HG03558 (cell line): ENCODE measurements at regions not wholly inside any gene's neighbourhood (a gene's known extent, or its start where the extent isn't known, plus 50 kb on each side); places are given as distances from the start of the nearest gene placed in this dataset.
"Not testable (repeated sequence)": the region's sequence is repeated elsewhere in the genome, so short reads cannot be mapped to it uniquely, and the experiment has no call there.

Experiments
- ATAC-seq: cut with Tn5 transposase; IDR thresholded peaks from one replicate; pipeline ENCODE4 v1.9.1; 2021; ENCODE audit warnings: moderate number of reproducible peaks; ENCODE audit not compliant: unreplicated experiment; ENCODE audit errors: extremely low read depth

DNA sequence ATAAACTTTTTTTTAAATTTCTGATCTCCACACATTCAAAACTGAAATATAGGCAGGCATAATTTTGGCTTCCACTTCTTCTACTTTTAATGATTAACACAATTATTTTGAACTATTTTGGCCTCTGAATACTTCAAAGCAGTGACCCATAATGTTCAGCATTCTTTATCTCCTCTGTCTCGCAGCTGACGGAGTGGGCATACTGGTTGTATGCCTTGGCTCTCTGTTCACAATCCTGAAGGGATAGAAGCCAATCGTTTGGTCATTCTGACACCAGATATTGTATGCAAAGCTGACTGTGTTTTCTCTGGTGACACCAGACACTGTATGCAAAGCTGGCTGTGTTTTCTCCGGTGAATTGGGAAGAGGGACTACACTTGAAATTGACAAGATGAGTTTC, 833.0 kb downstream of the EFNB2 start:
- no peak for ATAC-seq

DNA sequence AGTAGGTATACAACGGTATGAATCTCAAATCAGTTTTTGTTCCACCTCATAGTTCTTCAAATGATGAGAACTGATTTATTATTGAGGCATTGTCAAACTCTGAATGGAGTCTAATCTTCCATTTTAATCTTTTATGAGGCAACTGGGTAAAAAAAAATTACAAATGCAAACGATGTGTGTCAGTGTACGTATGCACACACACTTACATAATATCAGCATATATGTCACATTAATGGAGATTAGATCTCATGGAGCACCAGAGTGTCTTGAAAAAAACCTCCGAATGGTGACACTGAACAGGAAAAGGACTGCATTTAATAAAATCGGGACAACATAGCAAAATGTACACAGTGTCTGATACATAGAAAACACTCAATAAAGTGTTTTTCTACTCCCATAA, 842.7 kb downstream of the EFNB2 start:
- ATAC-seq, result no peak

DNA sequence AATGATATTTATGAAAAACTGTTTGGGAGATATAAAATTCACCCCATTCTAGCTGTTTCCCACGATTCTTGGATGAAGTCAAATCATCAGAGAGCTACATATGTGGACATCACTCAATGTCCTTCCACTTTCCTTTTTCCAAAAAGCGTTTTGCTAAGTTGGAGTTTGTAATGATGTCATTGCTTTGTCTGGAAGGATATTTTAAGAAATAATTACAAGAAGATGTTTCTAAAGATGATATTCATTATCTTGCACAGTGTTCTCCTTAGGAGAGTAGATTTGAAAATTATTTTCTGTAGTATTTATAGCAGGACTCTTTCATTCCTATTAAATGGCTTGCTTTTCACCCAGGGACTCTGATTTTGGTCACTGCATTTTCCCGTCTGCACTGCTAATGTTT, 851.2 kb downstream of the EFNB2 start:
- ATAC-seq, result no peak

DNA sequence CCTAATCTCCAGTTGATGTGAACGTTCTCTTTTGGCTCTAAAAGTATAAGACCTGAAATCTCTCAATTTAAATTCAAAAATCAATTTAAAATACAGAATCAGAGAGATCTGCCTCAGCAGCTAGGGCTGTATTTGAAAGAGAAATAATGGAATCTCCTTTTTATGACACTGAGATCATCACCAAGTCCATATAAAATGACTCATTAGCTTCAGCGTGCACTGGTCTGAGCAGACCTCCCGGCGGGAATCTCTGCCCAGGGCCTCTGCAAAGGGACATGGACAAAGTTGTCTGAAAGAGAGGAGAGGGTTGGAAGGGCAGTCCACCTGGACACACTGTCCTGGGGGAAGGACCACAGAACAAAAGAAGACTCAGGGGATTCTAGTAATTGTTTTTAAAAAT, 855.6 kb downstream of the EFNB2 start:
- no peak for ATAC-seq

DNA sequence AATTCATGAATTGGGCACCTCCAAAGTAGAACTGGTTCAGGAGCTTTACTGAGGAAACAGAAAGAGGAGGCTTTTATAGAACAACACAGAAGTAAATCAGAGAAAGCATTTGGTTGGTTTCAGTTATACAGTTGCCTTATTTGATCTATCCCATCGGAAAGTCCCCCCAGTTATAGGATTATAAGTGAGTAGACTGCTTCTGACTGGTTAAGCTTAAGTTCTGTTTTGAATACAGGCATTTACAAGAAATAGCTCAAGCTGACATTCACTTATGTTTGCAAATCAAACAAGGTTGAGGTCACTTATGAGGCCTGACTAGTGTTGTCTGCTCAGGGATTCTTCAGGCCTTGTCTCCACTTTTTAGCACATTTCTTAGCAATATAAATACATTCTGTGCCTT, 857.4 kb downstream of the EFNB2 start:
- ATAC-seq, result no peak

DNA sequence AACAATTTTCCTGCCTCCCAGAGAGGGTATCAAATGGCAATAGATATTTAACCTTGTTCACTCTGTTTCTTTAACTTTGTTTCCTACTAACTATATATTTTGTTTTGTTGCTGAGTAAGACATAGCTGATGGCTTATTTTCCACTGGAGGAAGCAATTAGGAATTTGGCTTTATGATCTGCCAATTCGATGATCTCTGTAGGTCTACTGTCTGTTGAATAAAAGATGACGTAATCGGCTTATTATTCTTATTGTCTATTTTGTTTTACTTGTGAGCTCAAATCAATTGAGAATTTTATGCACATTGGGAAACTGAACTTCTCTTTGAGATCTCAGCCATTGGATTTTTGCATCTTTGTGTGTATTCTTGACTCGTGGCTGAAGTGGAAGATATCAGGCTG, 862.6 kb downstream of the EFNB2 start:
- no peak for ATAC-seq

DNA sequence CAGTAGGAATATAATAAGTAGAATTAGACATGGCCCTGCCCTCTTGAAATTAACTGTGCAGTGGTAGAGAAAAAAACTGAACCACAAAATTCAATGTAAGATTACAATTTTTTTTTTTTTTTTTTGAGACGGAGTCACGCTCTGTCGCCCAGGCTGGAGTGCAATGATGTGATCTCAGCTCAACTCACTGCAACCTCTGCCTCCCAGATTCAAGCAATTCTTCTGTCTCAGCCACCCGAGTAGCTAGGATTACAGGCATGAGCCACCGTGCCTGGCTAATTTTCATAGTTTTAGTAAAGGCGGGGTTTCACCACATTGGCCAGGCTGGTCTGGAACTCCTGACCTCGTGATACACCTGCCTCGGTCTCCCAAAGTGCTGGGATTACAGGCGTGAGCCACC, 864.3 kb downstream of the EFNB2 start:
- not testable (repeated sequence) for ATAC-seq

DNA sequence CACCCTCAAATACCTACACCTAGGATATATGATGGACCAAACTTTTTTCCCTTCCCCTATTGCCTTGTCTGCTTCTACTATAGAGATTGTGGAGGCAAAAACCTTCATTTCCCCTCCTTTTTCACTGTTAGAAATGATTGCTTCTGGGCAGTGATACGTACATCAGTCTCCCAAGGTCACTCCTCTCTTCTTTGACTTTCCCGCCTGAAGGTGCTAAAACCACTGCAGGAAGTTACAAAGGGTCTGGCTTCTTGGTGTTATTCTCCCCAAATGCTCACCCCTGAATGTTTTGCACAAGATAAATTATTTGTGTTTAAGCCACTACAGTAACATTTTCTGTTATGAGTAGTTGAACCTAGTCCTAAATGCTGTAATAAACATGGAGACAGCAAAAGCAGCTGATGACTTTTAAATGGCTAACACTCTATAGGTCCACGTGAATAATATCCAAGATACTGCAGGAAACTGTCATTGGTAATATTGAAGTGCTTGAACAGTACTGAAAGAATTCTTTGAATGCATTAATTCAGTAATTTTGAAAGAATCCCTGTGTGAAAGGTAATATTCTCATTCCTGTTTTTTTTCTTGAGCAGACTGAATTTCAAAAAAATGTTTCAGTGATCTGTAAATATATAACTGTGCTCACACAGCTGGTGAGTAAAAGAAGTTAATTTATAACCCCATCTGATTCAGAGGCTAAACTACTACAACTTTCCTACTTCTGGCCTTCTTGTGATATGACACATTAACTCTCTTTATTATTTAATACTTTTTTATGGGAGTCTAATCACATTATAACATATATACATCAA, 865.1 kb downstream of the EFNB2 start:
- ATAC-seq, result no peak

DNA sequence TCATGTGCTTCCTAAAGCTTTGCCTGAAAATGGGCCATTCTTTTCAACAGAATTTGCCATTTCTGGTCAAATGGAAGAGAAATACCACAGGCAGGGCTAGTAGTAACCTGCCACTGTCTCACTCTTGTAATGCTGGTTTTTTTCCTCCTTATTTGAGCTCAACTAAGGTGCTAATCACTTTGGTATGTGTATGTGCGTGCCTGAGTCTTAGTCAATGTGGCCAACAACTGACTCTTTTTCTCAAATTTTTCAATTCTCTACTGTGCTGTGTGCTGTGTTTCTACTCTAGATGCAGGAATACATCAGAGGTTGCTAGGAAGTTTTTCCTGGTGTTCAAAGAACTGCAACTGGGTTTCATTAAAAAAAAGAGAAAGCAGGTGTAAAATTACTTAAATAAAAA, 870.2 kb downstream of the EFNB2 start:
- ATAC-seq, result no peak

DNA sequence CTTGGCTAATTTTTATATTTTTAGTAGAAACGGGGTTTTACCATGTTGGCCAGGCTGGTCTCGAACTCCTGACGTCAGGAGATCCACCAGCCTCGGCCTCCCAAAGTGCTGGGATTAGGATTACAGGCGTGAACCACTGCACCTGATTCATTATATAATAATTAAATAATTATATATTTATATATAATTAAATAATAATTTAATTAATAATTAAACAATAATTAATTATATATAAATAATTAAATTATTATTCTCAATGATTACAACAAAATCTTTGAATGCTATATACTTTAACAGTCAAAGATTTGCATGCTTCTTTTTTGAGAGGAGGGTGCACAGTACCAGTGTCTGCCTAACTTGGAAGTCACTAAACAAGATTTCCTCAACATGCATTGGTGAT, 872.3 kb downstream of the EFNB2 start:
- no peak for ATAC-seq

DNA sequence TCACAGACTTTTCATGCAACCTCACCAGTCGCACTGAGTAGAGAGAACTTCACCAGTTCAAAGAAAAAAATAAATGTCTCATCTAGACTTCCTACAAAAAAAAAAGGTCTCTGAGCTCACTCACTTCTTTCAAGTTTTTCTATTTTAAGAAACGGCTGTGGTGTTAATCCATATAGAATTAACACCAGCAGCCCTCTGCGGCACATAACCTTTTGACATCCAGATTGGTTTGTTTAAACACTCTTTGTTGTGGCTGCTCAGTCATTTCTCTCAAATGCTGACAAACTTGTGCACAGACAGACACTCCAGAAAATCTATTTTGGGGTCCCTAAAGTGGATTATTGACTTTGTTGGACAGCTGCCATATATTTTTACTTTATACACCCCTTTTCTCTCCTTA, 874.9 kb downstream of the EFNB2 start:
- no peak for ATAC-seq

DNA sequence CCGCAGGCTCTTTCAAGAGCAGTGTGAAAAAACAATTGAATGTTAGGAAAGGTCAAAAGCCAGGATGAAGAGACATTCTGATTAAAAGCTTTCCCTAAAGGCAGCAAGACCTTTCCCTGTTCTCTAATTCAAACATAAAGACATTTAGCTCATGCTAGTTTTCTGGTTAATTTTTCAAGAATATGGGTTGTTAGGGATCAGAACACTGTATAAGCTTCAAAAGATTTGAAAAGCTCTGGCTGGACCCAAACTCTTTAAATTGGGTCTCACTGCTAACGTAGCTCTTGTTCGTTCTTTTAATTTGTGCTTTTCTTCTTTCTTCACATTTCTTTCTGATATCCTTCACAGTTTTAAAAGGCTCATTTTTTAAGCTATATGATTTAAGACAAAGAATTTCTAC, 877.0 kb downstream of the EFNB2 start:
- ATAC-seq, result no peak

DNA sequence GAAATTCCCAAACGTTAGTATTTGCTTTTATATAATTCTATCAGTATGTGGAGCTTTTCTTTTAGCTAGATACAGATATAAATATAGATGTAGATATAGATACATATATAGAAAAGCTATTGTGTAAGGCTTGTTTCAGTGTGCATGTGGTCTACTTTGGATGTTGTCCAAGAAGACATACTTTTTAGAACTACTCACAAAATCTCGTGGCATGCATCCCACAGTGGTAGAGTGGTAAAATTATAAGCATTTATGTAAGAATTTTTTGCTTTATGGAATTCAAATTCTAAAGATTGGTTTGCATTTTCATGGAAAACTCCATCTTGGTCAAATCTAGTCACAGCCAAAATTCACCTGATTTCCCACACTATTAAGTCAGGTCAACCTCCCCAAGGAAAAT, 880.4 kb downstream of the EFNB2 start:
- ATAC-seq, result no peak

DNA sequence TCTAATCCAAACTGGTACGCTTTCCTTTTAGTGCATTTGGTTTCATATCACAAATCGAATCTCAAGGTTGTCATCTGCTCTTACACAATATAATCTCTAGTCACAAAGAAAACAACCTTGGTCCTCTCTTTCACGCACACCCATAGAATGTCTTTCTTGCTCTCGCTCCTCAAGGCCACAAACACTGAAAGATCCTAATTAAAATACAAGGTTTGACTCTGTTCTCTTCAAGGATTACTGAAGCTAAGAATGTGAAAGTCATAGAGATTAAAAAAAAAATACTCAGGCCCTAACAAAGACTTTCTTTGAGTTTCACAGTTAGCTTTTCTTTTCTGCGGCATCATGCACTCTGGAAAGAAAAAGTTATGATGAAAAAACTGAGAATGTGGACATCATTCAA, 891.5 kb downstream of the EFNB2 start:
- ATAC-seq, result no peak

DNA sequence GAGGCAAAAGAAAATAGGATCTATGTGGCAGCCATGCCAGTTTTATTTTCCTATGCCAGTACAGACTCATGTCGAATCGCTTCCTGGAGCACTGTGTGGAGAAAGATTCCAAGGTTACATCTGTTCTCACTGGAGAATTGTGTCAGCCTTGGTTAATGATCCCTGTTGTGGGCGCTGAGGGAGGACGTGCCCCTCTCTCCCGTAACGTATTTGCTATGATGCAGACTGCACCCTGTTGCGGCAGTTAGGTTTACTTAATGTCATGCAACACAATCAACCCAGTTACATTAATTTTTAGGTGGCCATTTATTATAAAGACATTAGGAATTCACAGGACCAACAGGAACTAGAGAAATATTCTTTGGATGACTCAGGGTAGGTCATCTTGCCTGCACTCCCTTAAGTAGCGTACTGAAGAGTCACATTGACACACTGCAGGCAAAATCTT, 892.9 kb downstream of the EFNB2 start:
- ATAC-seq, result no peak

DNA sequence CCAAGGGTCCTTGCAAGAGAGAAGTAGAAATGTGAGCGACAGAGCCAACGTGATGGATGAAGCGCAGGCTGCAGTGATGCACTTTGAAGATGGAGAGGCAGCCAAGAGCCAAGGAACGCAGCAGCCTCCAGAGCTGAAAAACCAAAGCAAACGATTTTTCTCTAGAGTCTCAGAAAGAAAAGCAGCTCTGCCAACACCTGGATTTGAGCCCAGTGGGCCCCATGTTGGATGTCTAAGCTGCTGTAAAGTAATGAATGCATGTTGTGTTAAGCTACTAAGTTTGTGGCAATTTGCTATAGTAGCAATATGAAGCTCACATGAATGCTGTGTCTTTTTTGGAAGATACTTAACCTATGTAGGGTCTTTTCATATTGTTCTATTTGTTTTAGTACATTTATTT, 894.3 kb downstream of the EFNB2 start:
- no peak for ATAC-seq

DNA sequence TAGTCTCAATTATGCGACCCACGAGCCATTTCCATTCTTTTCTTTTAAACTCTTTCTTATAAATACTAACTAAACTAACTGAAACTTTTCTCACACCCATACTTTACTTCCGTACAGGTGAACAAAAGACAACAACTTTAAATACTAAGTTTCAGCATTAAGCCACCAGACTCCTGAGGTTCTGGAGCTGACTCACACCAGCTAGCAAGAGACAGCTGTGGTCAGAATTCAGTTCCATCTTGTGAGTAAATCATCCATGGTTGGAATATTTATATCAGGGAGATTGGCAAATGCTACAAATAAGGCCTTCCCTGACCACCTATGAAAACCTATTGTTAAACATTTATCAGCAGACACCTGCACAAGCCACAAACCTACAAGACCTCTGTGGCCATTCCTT, 897.0 kb downstream of the EFNB2 start:
- ATAC-seq, result no peak

DNA sequence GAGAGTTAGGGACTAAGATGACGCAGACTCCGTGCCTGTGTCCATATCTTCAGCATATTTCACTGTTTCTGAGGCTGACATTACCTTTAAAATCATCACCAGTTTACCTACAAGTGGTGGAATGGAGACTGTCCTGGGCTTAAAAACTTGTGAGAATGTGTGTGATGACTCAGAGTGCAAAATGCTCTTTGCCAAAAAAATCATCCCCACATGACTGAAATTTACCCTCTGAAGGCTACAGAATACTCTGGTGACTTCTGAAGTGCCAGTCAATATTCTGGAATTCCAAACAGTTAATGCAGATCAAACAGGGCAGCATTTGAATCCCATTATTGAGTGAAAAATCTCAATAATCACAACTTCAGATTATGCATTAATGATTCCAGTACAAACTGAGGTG, 901.4 kb downstream of the EFNB2 start:
- no peak for ATAC-seq

DNA sequence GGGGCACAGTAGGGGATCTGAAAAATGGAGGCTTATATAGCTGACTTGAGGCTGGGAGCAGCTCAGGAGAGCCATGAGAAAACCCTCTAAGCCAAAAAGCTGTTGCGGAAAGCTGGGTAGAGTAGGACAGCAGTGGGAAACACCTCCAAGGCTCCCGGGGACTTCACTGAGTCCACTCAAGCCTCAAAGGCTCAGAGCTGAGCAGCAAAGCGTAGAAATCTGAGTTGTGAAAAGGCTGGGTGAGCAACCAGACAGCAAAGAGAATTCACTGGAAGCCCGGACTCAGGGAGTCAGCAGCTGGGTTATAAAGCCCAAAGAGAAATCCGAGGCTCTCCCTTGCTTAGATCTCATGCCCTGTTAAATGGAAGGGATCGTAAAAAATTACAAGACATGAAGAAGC, 905.0 kb downstream of the EFNB2 start:
- ATAC-seq, result no peak

DNA sequence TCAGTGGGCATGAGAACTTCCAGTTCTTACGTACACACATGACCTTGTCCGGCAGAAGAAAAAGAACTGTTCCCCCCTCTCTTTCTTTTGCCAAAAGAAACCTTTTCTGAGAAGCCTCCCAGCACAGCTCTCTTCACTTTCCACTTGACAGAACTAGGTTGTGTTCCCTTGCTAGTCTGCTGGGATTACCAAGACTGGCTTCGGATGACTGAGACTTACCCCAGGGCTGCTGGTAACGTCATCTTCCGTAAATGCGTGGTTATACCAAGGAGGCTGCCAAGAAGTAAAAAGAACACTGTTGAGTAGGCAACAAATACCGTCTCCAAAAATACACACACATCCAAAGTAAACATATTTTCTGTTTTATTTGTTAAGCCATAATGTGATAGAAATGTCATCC, 908.2 kb downstream of the EFNB2 start:
- ATAC-seq, result no peak

DNA sequence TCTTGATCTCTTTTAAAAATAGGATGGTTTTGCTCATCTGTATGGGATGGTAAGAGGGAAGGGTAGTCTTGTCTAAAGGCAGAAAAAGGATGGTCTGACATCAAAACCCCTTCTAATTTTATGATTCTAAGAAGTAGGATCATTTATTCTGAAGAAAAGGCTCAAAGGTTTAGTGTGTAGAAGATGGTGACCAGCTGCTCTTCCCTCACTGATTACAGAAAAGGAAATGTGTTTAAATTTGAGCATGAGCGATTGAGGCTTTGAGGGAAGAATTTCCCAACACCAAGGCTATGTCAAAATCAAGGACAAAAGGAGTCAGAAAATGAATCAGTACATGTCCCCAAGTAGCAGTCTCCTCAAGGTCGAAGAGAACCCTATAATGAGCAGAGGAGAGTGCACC, 909.8 kb downstream of the EFNB2 start:
- ATAC-seq, result no peak

DNA sequence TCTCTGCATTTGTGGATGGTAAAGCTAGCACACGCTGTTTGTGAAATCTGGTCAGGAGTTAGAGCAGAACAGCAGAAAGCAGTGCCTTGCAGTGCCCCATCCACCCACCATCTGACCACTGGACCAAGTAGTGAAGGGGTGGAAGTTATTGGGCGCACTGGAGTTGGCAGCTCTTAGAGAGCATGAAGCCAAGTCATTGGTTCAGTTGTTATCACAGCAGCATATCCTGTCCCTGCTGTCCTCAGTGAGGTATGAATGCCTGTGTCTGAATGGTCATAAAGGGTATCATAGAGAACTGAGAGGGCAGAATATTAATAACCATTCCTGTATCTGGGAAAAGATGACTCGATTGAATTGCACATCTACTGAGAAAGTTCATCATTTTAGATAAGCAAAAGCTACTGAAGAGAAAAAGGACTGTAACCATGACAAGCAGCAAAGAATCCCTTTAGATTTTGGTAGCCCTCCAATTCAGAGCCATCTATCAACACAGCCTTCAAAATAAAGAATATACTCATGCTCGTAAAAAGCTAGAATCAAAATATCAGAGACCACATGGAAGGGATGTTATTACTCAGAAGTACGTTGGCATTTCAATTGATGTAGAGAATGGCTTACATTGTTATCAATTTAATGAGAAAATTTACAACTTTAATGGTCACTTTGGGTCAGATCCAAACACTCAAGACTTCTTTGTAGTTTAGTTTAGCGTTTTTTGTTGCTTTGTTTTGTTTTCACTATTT, 919.0 kb downstream of the EFNB2 start:
- ATAC-seq, result no peak
